ACHN (cell line): ENCODE measurements at regions not wholly inside any gene's neighbourhood (a gene's known extent, or its start where the extent isn't known, plus 50 kb on each side); places are given as distances from the start of the nearest gene placed in this dataset.
"Not testable (repeated sequence)": the region's sequence is repeated elsewhere in the genome, so short reads cannot be mapped to it uniquely, and the experiment has no call there.

Experiments used
- DNase-seq: peaks from one replicate; pipeline ENCODE4 v3.0.0-alpha.2; 2015
- in situ Hi-C: cut with HindIII; loops from 2 replicates; pipeline ENCODE4 v1.10.0; 2017; ENCODE audit warnings: low sequenced_read_pairs, low pct_ligation_motif_present, low pct_unique_long_range_greater_than_20kb

DNA sequence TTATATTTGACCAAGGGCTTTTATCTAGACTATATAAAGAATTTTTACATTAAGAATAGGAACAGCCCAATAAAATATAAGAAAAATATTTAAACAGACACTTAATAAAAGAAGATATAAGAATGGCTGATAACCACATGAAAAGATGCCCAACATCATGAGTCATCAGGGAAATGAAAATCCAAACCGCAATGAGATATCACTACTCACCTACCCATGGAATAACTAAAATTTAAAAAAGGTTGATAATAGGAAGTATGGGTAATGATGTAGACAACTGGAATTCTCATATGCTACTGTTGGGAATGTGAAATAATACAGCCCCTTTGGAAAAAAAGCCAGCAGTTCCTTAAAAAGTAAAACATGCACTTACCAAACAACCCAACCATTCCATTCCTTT, 206.9 kb upstream of the PCSK5 start:
- no peak for DNase-seq
- in situ Hi-C loops: no loop called here

- in situ Hi-C loops: no loop called here
These were observed 205.4 kb upstream of the PCSK5 start for GRCh38 chr9:75685062-75685461.

GRCh38 chr9:75687359-75687953, 203.0 kb upstream of the PCSK5 start:
- in situ Hi-C loops: no loop called here
- no peak for DNase-seq

More at GRCh38 chr9:75685062-75685461, 205.4 kb upstream of the PCSK5 start:
- no peak for DNase-seq

DNA sequence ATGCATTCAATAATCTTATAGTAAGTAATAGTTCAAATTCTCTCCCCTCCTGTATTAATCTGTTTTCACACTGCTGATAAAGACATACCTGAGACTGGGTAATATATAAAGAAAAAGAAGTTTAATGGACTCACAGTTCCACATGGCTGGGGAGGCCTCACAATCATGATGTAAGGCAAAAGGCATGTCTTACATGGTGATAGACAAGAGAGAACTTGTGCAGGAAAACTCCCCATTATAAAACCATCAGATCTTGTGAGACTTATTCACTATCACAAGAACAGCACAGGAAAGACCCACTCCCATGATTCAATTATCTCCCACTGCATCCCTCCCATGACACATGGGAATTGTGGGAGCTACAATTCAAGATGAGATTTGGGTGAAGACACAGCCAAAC, 199.9 kb upstream of the PCSK5 start:
- in situ Hi-C loops: not testable (repeated sequence)

DNA sequence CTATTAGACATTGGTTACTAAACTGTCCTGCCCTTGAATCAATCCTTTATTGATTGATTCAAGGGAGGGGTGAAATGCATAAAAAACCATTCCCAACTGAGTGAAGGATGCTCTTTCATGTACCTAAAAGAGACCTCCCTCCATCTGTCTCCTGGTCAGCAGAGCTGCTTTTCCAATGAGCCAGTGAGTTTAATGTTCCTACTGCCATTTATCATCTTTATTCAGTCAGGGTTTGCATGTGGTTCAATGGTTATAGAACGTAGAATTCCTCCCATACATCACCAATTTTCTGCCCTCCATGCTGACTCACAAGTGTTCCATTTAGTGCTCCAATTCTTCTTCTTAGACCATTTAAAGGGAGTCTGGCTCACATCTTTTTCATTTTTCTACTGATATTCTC, 199.1 kb upstream of the PCSK5 start:
- in situ Hi-C loops: no loop called here
- DNase-seq: no peak

More for the DNA sequence above, 199.9 kb upstream of the PCSK5 start:
- not testable (repeated sequence) for DNase-seq

GRCh38 chr9:75692309-75692708, 198.2 kb upstream of the PCSK5 start:
- DNase-seq: no peak
- in situ Hi-C loops: no loop called here

DNA sequence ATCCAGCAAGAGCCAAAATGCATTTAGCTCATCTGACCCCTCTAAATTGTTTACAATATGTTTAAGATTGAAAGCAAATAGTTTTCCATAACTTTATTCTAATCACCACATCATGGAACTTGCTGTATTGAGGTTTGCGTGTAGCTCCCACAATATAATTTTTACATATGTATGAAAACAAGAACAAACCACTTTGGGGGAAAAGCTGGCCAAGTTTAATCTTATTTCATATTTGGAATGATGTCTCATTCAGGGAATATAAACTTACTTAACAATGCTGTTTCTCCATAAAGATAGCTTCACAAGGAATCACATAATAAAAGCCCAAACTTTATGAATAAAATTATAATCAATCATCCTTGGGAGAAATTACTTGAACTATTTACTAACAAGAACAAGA, 194.6 kb upstream of the PCSK5 start:
- no peak for DNase-seq
- in situ Hi-C loops: no loop called here

- no peak for DNase-seq
- in situ Hi-C loops: no loop called here
These were observed 191.5 kb upstream of the PCSK5 start for GRCh38 chr9:75699017-75699416.

- in situ Hi-C loops: no loop called here
These were observed 190.7 kb upstream of the PCSK5 start for GRCh38 chr9:75699625-75700251.

DNA sequence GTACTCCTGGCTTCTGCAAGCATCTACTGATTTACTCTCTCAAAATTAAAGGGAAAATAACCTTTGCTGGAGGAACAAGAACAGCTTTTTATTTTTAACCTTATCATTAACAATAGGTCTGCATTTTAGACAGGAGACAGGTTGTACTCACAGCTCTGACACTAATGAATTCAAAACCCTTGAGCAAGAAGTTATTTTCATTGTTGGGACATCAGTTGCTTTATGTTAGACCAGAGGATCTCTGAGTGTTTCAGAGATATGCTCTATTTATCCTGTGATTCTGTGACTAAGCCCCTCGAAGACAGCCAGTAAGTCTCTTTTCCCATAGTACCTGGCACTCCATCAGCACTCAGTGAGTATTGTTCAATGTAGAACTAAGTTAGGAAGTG, 190.2 kb upstream of the PCSK5 start:
- DNase-seq: no peak
- in situ Hi-C loops: no loop called here

More at GRCh38 chr9:75699625-75700251, 190.7 kb upstream of the PCSK5 start:
- no peak for DNase-seq

GRCh38 chr9:75707191-75707590, 183.3 kb upstream of the PCSK5 start:
- no peak for DNase-seq
- in situ Hi-C loops: no loop called here

GRCh38 chr9:75709698-75710097, 180.8 kb upstream of the PCSK5 start:
- in situ Hi-C loops: no loop called here
- DNase-seq: no peak

DNA sequence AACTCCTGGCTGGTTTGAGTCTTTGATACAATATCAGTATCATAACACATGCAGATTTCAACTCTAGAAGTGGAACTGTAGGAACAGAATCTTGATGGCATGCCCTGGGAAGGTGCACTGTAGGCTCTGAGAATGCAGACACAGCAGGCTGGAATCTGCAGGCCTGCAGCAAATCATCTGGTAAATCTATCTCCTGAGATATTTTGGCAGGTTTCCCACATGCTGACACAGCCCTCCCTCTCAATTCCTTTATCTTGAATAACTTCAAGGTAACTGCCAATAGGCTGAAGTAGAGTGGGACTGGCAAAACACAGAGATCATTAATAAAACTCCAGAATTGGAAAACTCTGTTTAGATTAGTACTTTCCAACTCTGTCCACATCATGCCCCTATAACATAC, 177.8 kb upstream of the PCSK5 start:
- DNase-seq: no peak
- in situ Hi-C loops: no loop called here

DNA sequence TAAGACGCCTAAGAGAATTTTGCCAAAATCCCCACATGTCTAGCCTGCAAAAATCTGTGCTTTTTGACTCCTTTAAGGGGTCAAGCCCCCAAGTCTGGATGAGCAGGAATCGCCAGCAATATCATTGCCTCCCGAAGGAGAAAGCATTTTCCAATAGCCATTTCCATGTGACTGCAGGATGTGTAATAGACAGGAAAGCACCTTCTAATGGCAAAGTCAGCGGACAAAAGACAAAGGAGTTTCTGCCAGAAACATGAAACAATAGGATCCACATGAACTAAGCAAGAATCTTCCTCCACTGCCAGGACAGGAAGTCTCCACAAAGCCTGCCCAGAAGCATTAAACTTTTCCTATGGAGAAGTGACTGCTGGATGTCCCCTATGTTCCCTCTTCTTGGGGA, 177.1 kb upstream of the PCSK5 start:
- in situ Hi-C loops: no loop called here

GRCh38 chr9:75715360-75715759, 175.1 kb upstream of the PCSK5 start:
- in situ Hi-C loops: no loop called here
- no peak for DNase-seq

More for the DNA sequence above, 177.1 kb upstream of the PCSK5 start:
- DNase-seq: no peak

GRCh38 chr9:75718677-75719076, 171.8 kb upstream of the PCSK5 start:
- DNase-seq: no peak
- in situ Hi-C loops: no loop called here

GRCh38 chr9:75728391-75728790, 162.1 kb upstream of the PCSK5 start:
- in situ Hi-C loops: no loop called here

GRCh38 chr9:75734802-75735201, 155.7 kb upstream of the PCSK5 start:
- in situ Hi-C loops: no loop called here
- no peak for DNase-seq

More at GRCh38 chr9:75728391-75728790, 162.1 kb upstream of the PCSK5 start:
- no peak for DNase-seq

DNA sequence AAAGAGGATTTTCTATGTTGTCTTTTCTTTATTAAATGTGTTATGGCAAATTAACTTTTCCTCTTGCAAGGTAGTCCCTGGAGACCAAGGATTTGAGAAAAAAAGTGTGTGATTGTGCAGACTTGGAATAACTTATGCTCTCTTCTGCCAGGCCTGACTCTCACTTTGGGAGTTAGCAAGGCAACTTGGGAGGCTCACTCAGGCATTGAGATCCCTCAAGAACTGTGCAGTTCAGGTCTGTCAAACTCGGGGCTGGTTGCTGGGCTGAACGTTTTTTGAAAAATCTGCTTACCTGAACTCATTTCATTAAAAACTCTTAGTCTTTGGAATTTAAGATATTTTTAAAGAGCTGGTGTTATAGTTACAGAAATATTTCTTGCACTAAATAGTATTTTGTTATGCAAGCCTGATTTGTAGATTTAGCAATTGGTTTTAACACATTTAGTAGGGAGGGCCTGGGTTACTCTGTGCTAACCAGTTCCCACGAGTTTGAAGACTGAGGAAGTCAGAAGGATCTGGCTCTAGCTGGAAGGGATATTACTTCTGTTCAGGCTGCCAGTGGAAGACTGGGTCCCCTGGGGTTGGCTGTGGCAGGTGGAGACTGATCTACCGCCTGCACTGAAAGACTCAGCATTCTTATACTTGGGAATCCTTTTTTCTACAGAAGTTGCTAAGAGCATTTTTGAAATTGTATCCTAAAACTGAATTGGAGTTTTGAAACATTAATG, 150.4 kb upstream of the PCSK5 start:
- in situ Hi-C loops: no loop called here
- no peak for DNase-seq

DNA sequence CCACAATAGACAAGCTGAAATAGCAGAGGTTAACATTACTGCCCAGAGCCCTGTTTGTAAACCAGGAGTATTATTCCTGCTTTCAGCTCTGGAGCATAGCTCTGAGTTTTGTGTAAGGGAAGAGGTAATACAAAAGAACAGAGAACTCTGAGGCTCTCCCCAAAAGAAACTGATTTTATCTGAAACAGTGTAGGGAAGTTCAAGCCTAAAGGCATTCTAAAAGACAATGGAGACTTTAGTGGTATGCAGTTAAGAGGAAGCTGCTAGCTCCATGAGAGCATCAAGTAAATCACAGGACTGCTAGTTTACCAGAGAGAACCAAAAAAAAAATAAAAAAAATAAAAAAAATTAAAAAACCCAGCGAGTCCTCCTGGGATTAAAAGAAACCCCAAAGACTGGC, 146.6 kb upstream of the PCSK5 start:
- no peak for DNase-seq
- in situ Hi-C loops: no loop called here
